Smooth muscle cell (in vitro differentiated cells): ENCODE measurements at regions not wholly inside any gene's neighbourhood (a gene's known extent, or its start where the extent isn't known, plus 50 kb on each side); places are given as distances from the start of the nearest gene placed in this dataset.

ENCODE experiments used
- DNase-seq: peaks from one replicate; lab custom pipeline; 2025; ENCODE audit not compliant: unreplicated experiment; lab: John Stamatoyannopoulos, UW
- H2AFZ ChIP-seq: fragments of 200-600 bp; sonication (generic); 2 replicates; pipeline ENCODE4 v1.6.0; 2016; ENCODE audit warnings: antibody characterized with exemption, low read depth, mild to moderate bottlenecking
- H3F3A ChIP-seq: fragments of 200-600 bp; sonication (generic); 2 replicates; pipeline ENCODE4 v1.6.0; 2017; ENCODE audit warnings: antibody characterized with exemption, low read depth
- H3K27ac ChIP-seq: fragments of 200-600 bp; sonication (generic); 2 replicates; pipeline ENCODE4 v1.5.1; 2016; ENCODE audit warnings: low read depth, mild to moderate bottlenecking
- H3K27me3 ChIP-seq: fragments of 200-600 bp; sonication (generic); 2 replicates; pipeline ENCODE4 v1.6.1; 2016; ENCODE audit warnings: low read depth, mild to moderate bottlenecking
- H3K36me3 ChIP-seq: fragments of 200-600 bp; sonication (generic); 2 replicates; pipeline ENCODE4 v1.5.1; 2016; ENCODE audit warnings: low read depth
- H3K4me1 ChIP-seq: fragments of 200-600 bp; sonication (generic); 2 replicates; pipeline ENCODE4 v1.5.1; 2016; ENCODE audit warnings: low read depth
- H3K4me2 ChIP-seq: fragments of 200-600 bp; sonication (generic); 2 replicates; pipeline ENCODE4 v1.6.0; 2016; ENCODE audit warnings: mild to moderate bottlenecking
- H3K4me3 ChIP-seq: fragments of 200-600 bp; sonication (generic); 2 replicates; pipeline ENCODE4 v1.5.1; 2016; ENCODE audit warnings: mild to moderate bottlenecking
- H3K79me2 ChIP-seq: fragments of 200-600 bp; sonication (generic); 2 replicates; pipeline ENCODE4 v1.6.0; 2016; ENCODE audit warnings: low read depth, mild to moderate bottlenecking
- H3K9ac ChIP-seq: fragments of 200-600 bp; sonication (generic); 2 replicates; pipeline ENCODE4 v1.6.0; 2016; ENCODE audit warnings: low read depth
- H3K9me3 ChIP-seq: fragments of 200-600 bp; sonication (generic); replicated peaks from 2 replicates; pipeline ENCODE4 v1.5.1; 2016; ENCODE audit warnings: low read depth
- H4K20me1 ChIP-seq: fragments of 200-600 bp; sonication (generic); 2 replicates; pipeline ENCODE4 v1.6.0; 2016; ENCODE audit warnings: low read depth
- CTCF ChIP-seq: fragments of 200-600 bp; sonication (generic); IDR thresholded peaks from 2 replicates; pipeline ENCODE4 v1.5.1; 2017; ENCODE audit warnings: borderline replicate concordance, mild to moderate bottlenecking, antibody characterized with exemption; ENCODE audit not compliant: insufficient read depth, poor library complexity, severe bottlenecking
- WGBS: methylation state at CpG from one replicate; pipeline ENCODE4 v1.1.7; 2016; ENCODE audit warnings: low lambda C conversion rate; 5-methylcytosine and 5-hydroxymethylcytosine counted together

- no peak overlapping the region for H3K4me3 ChIP-seq
- H3K4me1 ChIP-seq = no peaks in the 10 kb centered on the region
- H3K36me3 ChIP-seq = no peaks in the 10 kb centered on the region
- no peaks in the 10 kb centered on the region for H3K79me2 ChIP-seq
- TF ChIP-seq CTCF = no peak
- H3K9me3 ChIP-seq = no peaks in the 10 kb centered on the region
- no peak overlapping the region for H3K9ac ChIP-seq
- DNase-seq = no peak
- H2AFZ ChIP-seq = no peak overlapping the region
- H3K27ac ChIP-seq = no peak overlapping the region
- H4K20me1 ChIP-seq = no peaks in the 10 kb centered on the region
- H3F3A ChIP-seq = no peaks in the 10 kb centered on the region
- H3K27me3 ChIP-seq = no peaks in the 10 kb centered on the region
- WGBS = 80% methylated on average over 4 of the region's 4 CpGs
- H3K4me2 ChIP-seq = no peak overlapping the region
Observed at GRCh38 chr6:45772051-45772450, 243.6 kb downstream of the CLIC5 start.

- no peaks in the 10 kb centered on the region for H3F3A ChIP-seq
- H2AFZ ChIP-seq = no peak overlapping the region
- no peaks in the 10 kb centered on the region for H3K27me3 ChIP-seq
- no peaks in the 10 kb centered on the region for H4K20me1 ChIP-seq
- DNase-seq = no peak
- H3K4me3 ChIP-seq = no peak overlapping the region
- H3K79me2 ChIP-seq = no peaks in the 10 kb centered on the region
- peaks cover 6% of the 10 kb centered on the region for H3K9me3 ChIP-seq
- H3K36me3 ChIP-seq = no peaks in the 10 kb centered on the region
- no peaks in the 10 kb centered on the region for H3K4me1 ChIP-seq
- H3K4me2 ChIP-seq = no peak overlapping the region
- no peak overlapping the region for H3K27ac ChIP-seq
- no peak for TF ChIP-seq CTCF
- no peak overlapping the region for H3K9ac ChIP-seq
Observed at GRCh38 chr6:45763281-45763680, 252.4 kb downstream of the CLIC5 start.

GRCh38 chr6:45759472-45759810, 256.2 kb downstream of the CLIC5 start:
- H3K27ac ChIP-seq = no peak overlapping the region
- no peaks in the 10 kb centered on the region for H3K79me2 ChIP-seq
- no peaks in the 10 kb centered on the region for H3K36me3 ChIP-seq
- H3K4me1 ChIP-seq = no peaks in the 10 kb centered on the region
- H3F3A ChIP-seq = no peaks in the 10 kb centered on the region
- H2AFZ ChIP-seq = no peak overlapping the region
- H3K4me3 ChIP-seq = no peak overlapping the region
- no peaks in the 10 kb centered on the region for H4K20me1 ChIP-seq
- H3K9me3 ChIP-seq = peaks cover 6% of the 10 kb centered on the region
- H3K27me3 ChIP-seq = no peaks in the 10 kb centered on the region
- DNase-seq = no peak
- no peak overlapping the region for H3K4me2 ChIP-seq
- 92% methylated on average over 2 of the region's 2 CpGs for WGBS
- no peak for TF ChIP-seq CTCF
- H3K9ac ChIP-seq = no peak overlapping the region

- no peaks in the 10 kb centered on the region for H3F3A ChIP-seq
- no peak for TF ChIP-seq CTCF
- DNase-seq = no peak
- WGBS = 89% methylated on average over 15 of the region's 15 CpGs
- peaks cover 3% of the 10 kb centered on the region for H3K9me3 ChIP-seq
- no peak overlapping the region for H3K27ac ChIP-seq
- no peak overlapping the region for H2AFZ ChIP-seq
- no peaks in the 10 kb centered on the region for H3K36me3 ChIP-seq
- H3K9ac ChIP-seq = no peak overlapping the region
- no peaks in the 10 kb centered on the region for H3K4me1 ChIP-seq
- H3K79me2 ChIP-seq = no peaks in the 10 kb centered on the region
- no peak overlapping the region for H3K4me2 ChIP-seq
- H4K20me1 ChIP-seq = no peaks in the 10 kb centered on the region
- H3K27me3 ChIP-seq = no peaks in the 10 kb centered on the region
- no peak overlapping the region for H3K4me3 ChIP-seq
Observed at GRCh38 chr6:45758787-45759471, 256.7 kb downstream of the CLIC5 start.
